Tibial artery (tissue), 4 donors: ENCODE measurements at regions not wholly inside any gene's neighbourhood (a gene's known extent, or its start where the extent isn't known, plus 50 kb on each side); places are given as distances from the start of the nearest gene placed in this dataset.

ENCODE experiments used
- DNase-seq, 2 donors: peaks; one replicate each; pipeline ENCODE4 v3.0.0-alpha.2; 2019
- H3K27ac ChIP-seq, 2 donors: fragments of 200-600 bp; sonication (generic) in 1 of 2; 1 replicate in 1 of 2; 2 replicates in 1 of 2; pipeline ENCODE4 v1.5.1; 2018 to 2019; ENCODE audit warnings: mild to moderate bottlenecking in 1 of 2
- H3K27me3 ChIP-seq, 2 donors: fragments of 200-600 bp; sonication (generic) in 1 of 2; one replicate each; pipeline versions ENCODE4 v1.5.1 to v1.6.0; 2016 to 2019
- H3K36me3 ChIP-seq, 3 donors: fragments of 200-600 bp; sonication (generic) in 2 of 3; one replicate each; pipeline ENCODE4 v1.5.1; 2016 to 2019; ENCODE audit warnings: mild to moderate bottlenecking in 2 of 3
- H3K4me1 ChIP-seq, 4 donors: fragments of 200-600 bp; sonication (generic) in 2 of 4; 1 replicate in 3 of 4; 2 replicates in 1 of 4; pipeline ENCODE4 v1.5.1; 2016 to 2019
- H3K4me3 ChIP-seq, 2 donors: fragments of 200-600 bp; sonication (generic) in 1 of 2; 1 replicate in 1 of 2; 2 replicates in 1 of 2; pipeline ENCODE4 v1.5.1; 2018 to 2019; ENCODE audit warnings: mild to moderate bottlenecking in 2 of 2
- H3K9me3 ChIP-seq, 3 donors: fragments of 200-600 bp; sonication (generic) in 1 of 3; one replicate each; pipeline ENCODE4 v1.5.1; 2016 to 2019
- intact Hi-C: fragments of 100-400 bp; cut with DNase I; formaldehyde crosslinking; loops from one replicate; pipeline ENCODE4 v1.15.0; 2023; ENCODE audit warnings: low total_unique reads
- TF ChIP-seq, protein P1 (sequence below), 2 experiments: fragments of 200-600 bp in 1 of 2; fragments of 450-650 bp in 1 of 2; IDR thresholded peaks; one replicate each; pipeline ENCODE4 v1.5.1; 2017 to 2019; ENCODE audit warnings: antibody characterized with exemption in 2 of 2, mild to moderate bottlenecking in 1 of 2, moderate library complexity in 1 of 2

GRCh38 chr1:94640125-94640524 lies 98.6 kb upstream of the F3 start:
- Histone ChIP-seq H3K9me3 (no peaks in the 10 kb centered on the region), H3K4me1 (peaks cover 0 to 5% (median 0%) of the 10 kb centered on the region in 4 donors), H3K4me3 (no peak overlapping the region), H3K36me3 (no peaks in the 10 kb centered on the region), H3K27ac (no peak overlapping the region), H3K27me3 (no peaks in the 10 kb centered on the region)
- intact Hi-C loops = loop anchor here (10.0 kb wide), 1 partner anchor 155 kb away; no protein-coding TSS in a partner anchor
- TF ChIP-seq, protein P1, sequence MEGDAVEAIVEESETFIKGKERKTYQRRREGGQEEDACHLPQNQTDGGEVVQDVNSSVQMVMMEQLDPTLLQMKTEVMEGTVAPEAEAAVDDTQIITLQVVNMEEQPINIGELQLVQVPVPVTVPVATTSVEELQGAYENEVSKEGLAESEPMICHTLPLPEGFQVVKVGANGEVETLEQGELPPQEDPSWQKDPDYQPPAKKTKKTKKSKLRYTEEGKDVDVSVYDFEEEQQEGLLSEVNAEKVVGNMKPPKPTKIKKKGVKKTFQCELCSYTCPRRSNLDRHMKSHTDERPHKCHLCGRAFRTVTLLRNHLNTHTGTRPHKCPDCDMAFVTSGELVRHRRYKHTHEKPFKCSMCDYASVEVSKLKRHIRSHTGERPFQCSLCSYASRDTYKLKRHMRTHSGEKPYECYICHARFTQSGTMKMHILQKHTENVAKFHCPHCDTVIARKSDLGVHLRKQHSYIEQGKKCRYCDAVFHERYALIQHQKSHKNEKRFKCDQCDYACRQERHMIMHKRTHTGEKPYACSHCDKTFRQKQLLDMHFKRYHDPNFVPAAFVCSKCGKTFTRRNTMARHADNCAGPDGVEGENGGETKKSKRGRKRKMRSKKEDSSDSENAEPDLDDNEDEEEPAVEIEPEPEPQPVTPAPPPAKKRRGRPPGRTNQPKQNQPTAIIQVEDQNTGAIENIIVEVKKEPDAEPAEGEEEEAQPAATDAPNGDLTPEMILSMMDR (IDR thresholded peaks at IDR 0.05) = no peak
- DNase-seq = no peak

GRCh38 chr1:94637121-94637520 lies 95.6 kb upstream of the F3 start:
- Histone ChIP-seq H3K36me3 (no peaks in the 10 kb centered on the region), H3K9me3 (no peaks in the 10 kb centered on the region), H3K27me3 (no peaks in the 10 kb centered on the region), H3K4me3 (no peak overlapping the region), H3K27ac (no peak overlapping the region), H3K4me1 (peaks cover 0 to 5% (median 0%) of the 10 kb centered on the region in 4 donors)
- intact Hi-C loops = loop anchor here (10.0 kb wide), 1 partner anchor 92 kb away; the partner anchor contains the start of gene F3
- TF ChIP-seq, protein P1 (IDR thresholded peaks at IDR 0.05) = no peak
- DNase-seq = no peak

DNA sequence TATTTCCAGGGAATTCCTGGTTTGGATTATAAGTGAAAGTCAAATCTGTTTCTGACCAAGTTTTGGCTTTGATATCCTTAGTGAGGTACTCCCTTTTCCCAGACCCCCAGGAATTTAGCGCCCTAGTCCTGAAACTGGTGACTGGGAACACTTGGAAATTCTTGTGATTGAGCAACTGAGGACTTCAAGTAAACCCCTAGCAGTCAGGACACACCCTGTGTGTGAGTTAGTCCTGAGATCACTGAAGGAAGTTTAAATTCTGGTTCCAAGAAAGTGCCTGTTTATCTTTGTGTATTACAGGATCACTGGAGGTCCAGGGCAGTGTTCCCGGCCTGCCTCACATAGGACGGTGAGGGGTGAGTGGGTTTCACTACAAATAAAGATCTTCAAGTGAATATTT lies 95.1 kb upstream of the F3 start:
- no peaks in the 10 kb centered on the region for H3K36me3 ChIP-seq
- H3K9me3 ChIP-seq = no peaks in the 10 kb centered on the region
- H3K4me3 ChIP-seq = no peak overlapping the region
- no peak overlapping the region for H3K27ac ChIP-seq
- H3K27me3 ChIP-seq = no peaks in the 10 kb centered on the region
- peaks cover 0 to 5% (median 0%) of the 10 kb centered on the region in 4 donors for H3K4me1 ChIP-seq
- intact Hi-C loops = loop anchor here (10.0 kb wide), 1 partner anchor 92 kb away; the partner anchor contains the start of gene F3
- TF ChIP-seq, protein P1 (IDR thresholded peaks at IDR 0.05) = no peak
- DNase-seq = peak in 1 of 2 donors; percentile 45

GRCh38 chr1:94636100-94636499 lies 94.5 kb upstream of the F3 start:
- DNase-seq = no peak
- Histone ChIP-seq H3K4me1 (peaks cover 0 to 5% (median 0%) of the 10 kb centered on the region in 4 donors), H3K36me3 (no peaks in the 10 kb centered on the region), H3K27ac (no peak overlapping the region), H3K9me3 (no peaks in the 10 kb centered on the region), H3K4me3 (no peak overlapping the region), H3K27me3 (no peaks in the 10 kb centered on the region)
- intact Hi-C loops = loop anchor here (10.0 kb wide), 1 partner anchor 91 kb away; the partner anchor contains the start of gene F3
- TF ChIP-seq, protein P1 (IDR thresholded peaks at IDR 0.05) = no peak

DNA sequence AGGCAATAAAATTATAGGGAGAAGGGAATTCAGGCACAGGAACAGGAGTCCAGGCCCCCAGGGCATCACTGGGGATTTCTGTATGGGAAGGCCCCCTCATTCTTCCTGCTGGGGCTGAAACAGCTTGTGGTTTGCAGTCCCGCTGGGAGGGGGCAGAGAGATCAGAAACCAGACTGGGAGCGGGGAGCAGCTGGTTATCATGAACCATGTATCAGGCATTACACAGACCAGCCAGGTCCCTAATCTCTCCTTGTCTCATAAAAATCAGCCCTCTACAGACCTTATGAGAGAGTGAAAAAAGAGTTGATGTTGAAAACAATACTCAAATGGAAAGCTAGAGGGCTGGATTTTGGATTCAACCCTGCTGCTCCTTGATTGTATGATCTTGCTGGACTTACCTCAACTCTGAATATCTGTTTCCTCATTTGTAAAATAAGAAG lies 93.4 kb upstream of the F3 start:
- DNase-seq = no peak
- H3K9me3 ChIP-seq = no peaks in the 10 kb centered on the region
- intact Hi-C loops = loop anchor here (10.0 kb wide), 1 partner anchor 90 kb away; the partner anchor contains the start of gene F3
- no peaks in the 10 kb centered on the region for H3K36me3 ChIP-seq
- H3K4me1 ChIP-seq = peaks cover 0 to 5% (median 0%) of the 10 kb centered on the region in 4 donors
- TF ChIP-seq, protein P1 (IDR thresholded peaks at IDR 0.05) = no peak
- no peak overlapping the region for H3K4me3 ChIP-seq
- H3K27me3 ChIP-seq = no peaks in the 10 kb centered on the region
- H3K27ac ChIP-seq = no peak overlapping the region
